ENCODE measurements at regions not wholly inside any gene's neighbourhood (a gene's known extent, or its start where the extent isn't known, plus 50 kb on each side); places are given as distances from the start of the nearest gene placed in this dataset.

- TF ChIP-seq Cebpa-rat (IDR thresholded peaks at IDR 0.05) = no peak
- H3K4me1 ChIP-seq = peaks cover 0 to 17% (median 0%) of the 10 kb centered on the region in 10 experiments; a peak in 6 of 20 replicates
- H3K4me2 ChIP-seq = no peak overlapping the region
- H3K4me3 ChIP-seq = no peak overlapping the region
- no peak overlapping the region for H3K27ac ChIP-seq
- H3K9me3 ChIP-seq (replicated peaks in 1 of 11) = peaks cover 0 to 8% (median 0%) of the 10 kb centered on the region in 11 experiments; a peak in 5 of 22 replicates
- H3K36me3 ChIP-seq = no peaks in the 10 kb centered on the region
- no peak overlapping the region for H3K9ac ChIP-seq
- H3K27me3 ChIP-seq = no peaks in the 10 kb centered on the region
- H4K20me1 ChIP-seq = no peaks in the 10 kb centered on the region
Observed at GRCh38 chr3:102066470-102066869, 217.2 kb downstream of the NFKBIZ start.

GRCh38 chr3:102068327-102068726 is 219.0 kb downstream of the NFKBIZ start:
- H3K36me3 ChIP-seq = no peaks in the 10 kb centered on the region
- H3K4me3 ChIP-seq = no peak overlapping the region
- no peaks in the 10 kb centered on the region for H3K27me3 ChIP-seq
- peaks cover 0 to 17% (median 0%) of the 10 kb centered on the region in 10 experiments; a peak in 6 of 20 replicates for H3K4me1 ChIP-seq
- H3K4me2 ChIP-seq = no peak overlapping the region
- no peak overlapping the region for H3K27ac ChIP-seq
- no peak overlapping the region for H3K9ac ChIP-seq
- TF ChIP-seq Cebpa-rat (IDR thresholded peaks at IDR 0.05) = no peak
- H4K20me1 ChIP-seq = no peaks in the 10 kb centered on the region
- peaks cover 0 to 12% (median 0%) of the 10 kb centered on the region in 11 experiments; a peak in 5 of 22 replicates for H3K9me3 ChIP-seq (replicated peaks in 1 of 11)

GRCh38 chr3:102068736-102069135 is 219.4 kb downstream of the NFKBIZ start:
- H3K27ac ChIP-seq = no peak overlapping the region

GRCh38 chr3:102069211-102069662 is 219.9 kb downstream of the NFKBIZ start:
- Histone ChIP-seq H3K4me3 (no peak overlapping the region), H3K27me3 (no peaks in the 10 kb centered on the region), H4K20me1 (no peaks in the 10 kb centered on the region), H3K9me3 (replicated peaks in 1 of 11) (peaks cover 0 to 15% (median 0%) of the 10 kb centered on the region in 11 experiments; a peak in 5 of 22 replicates), H3K9ac (no peak overlapping the region), H3K36me3 (no peaks in the 10 kb centered on the region), H3K27ac (no peak overlapping the region; a peak in 1 of 22 replicates), H3K4me2 (peak overlapping the region in 3 of 11 experiments; percentile 23 to 50 (median 49); a peak in 5 of 22 replicates), H3K4me1 (peaks cover 0 to 17% (median 0%) of the 10 kb centered on the region in 10 experiments; a peak in 6 of 20 replicates)
- TF ChIP-seq Cebpa-rat (IDR thresholded peaks at IDR 0.05) = no peak

More at GRCh38 chr3:102068736-102069135, 219.4 kb downstream of the NFKBIZ start:
- no peak for TF ChIP-seq Cebpa-rat (IDR thresholded peaks at IDR 0.05)
- Histone ChIP-seq H3K4me1 (peaks cover 0 to 17% (median 0%) of the 10 kb centered on the region in 10 experiments; a peak in 6 of 20 replicates), H3K36me3 (no peaks in the 10 kb centered on the region), H3K4me3 (no peak overlapping the region), H3K9me3 (replicated peaks in 1 of 11) (peaks cover 0 to 12% (median 0%) of the 10 kb centered on the region in 11 experiments; a peak in 5 of 22 replicates), H3K9ac (no peak overlapping the region), H3K4me2 (peak overlapping the region in 3 of 11 experiments; percentile 23 to 50 (median 49); a peak in 5 of 22 replicates), H4K20me1 (no peaks in the 10 kb centered on the region), H3K27me3 (no peaks in the 10 kb centered on the region)

- Histone ChIP-seq H3K27ac (no peak overlapping the region), H3K36me3 (no peaks in the 10 kb centered on the region), H4K20me1 (no peaks in the 10 kb centered on the region), H3K4me1 (peaks cover 0 to 36% (median 6%) of the 10 kb centered on the region in 10 experiments; a peak in 10 of 20 replicates), H3K9ac (no peak overlapping the region), H3K4me2 (no peak overlapping the region), H3K27me3 (no peaks in the 10 kb centered on the region), H3K4me3 (no peak overlapping the region), H3K9me3 (replicated peaks in 1 of 11) (peaks cover 0 to 15% (median 4%) of the 10 kb centered on the region in 11 experiments; a peak in 5 of 22 replicates)
- no peak for TF ChIP-seq Cebpa-rat (IDR thresholded peaks at IDR 0.05)
Observed at GRCh38 chr3:102074946-102075345, 225.6 kb downstream of the NFKBIZ start.

- Histone ChIP-seq H3K27ac (peak overlapping the region in 2 of 11 experiments; percentile 38 to 63; a peak in 3 of 22 replicates), H3K9ac (no peak overlapping the region), H3K36me3 (no peaks in the 10 kb centered on the region), H4K20me1 (no peaks in the 10 kb centered on the region), H3K4me3 (no peak overlapping the region), H3K9me3 (replicated peaks in 1 of 11) (peaks cover 0 to 6% (median 0%) of the 10 kb centered on the region in 11 experiments; a peak in 1 of 22 replicates), H3K4me1 (peaks cover 0 to 43% (median 6%) of the 10 kb centered on the region in 10 experiments; a peak in 10 of 20 replicates), H3K4me2 (peak overlapping the region in 3 of 11 experiments; percentile 59 to 78 (median 78); a peak in 4 of 22 replicates), H3K27me3 (no peaks in the 10 kb centered on the region)
- no peak for TF ChIP-seq Cebpa-rat (IDR thresholded peaks at IDR 0.05)
Observed at GRCh38 chr3:102078401-102078800, 229.1 kb downstream of the NFKBIZ start.

GRCh38 chr3:102078854-102079808 is 229.8 kb downstream of the NFKBIZ start:
- Histone ChIP-seq H4K20me1 (no peaks in the 10 kb centered on the region), H3K4me1 (peaks cover 0 to 43% (median 6%) of the 10 kb centered on the region in 10 experiments; a peak in 10 of 20 replicates), H3K27ac (peak overlapping the region in 4 of 11 experiments; percentile 37 to 63 (median 50); a peak in 7 of 22 replicates), H3K4me3 (no peak overlapping the region), H3K4me2 (peak overlapping the region in 5 of 11 experiments; percentile 26 to 78 (median 59); a peak in 9 of 22 replicates), H3K9me3 (replicated peaks in 1 of 11) (peaks cover 0 to 6% (median 0%) of the 10 kb centered on the region in 11 experiments; a peak in 1 of 22 replicates), H3K36me3 (no peaks in the 10 kb centered on the region), H3K27me3 (no peaks in the 10 kb centered on the region), H3K9ac (peak overlapping the region in 3 of 11 experiments; percentile 13 to 63 (median 45); a peak in 4 of 22 replicates)
- TF ChIP-seq Cebpa-rat (IDR thresholded peaks at IDR 0.05) = no peak

- peak overlapping the region in 5 of 11 experiments; percentile 26 to 78 (median 59); a peak in 9 of 22 replicates for H3K4me2 ChIP-seq
- H4K20me1 ChIP-seq = no peaks in the 10 kb centered on the region
- no peaks in the 10 kb centered on the region for H3K36me3 ChIP-seq
- no peak overlapping the region for H3K4me3 ChIP-seq
- H3K9ac ChIP-seq = peak overlapping the region in 3 of 11 experiments; percentile 13 to 63 (median 45); a peak in 1 of 22 replicates
- no peaks in the 10 kb centered on the region for H3K27me3 ChIP-seq
- H3K4me1 ChIP-seq = peaks cover 0 to 43% (median 6%) of the 10 kb centered on the region in 10 experiments; a peak in 10 of 20 replicates
- H3K9me3 ChIP-seq (replicated peaks in 1 of 11) = peaks cover 0 to 6% (median 0%) of the 10 kb centered on the region in 11 experiments; a peak in 1 of 22 replicates
- TF ChIP-seq Cebpa-rat (IDR thresholded peaks at IDR 0.05) = no peak
- H3K27ac ChIP-seq = peak overlapping the region in 3 of 11 experiments; percentile 38 to 63 (median 61); a peak in 5 of 22 replicates
Observed at GRCh38 chr3:102079809-102080197, 230.5 kb downstream of the NFKBIZ start.

Data from BLaER1 treated with 17β-estradiol and CSF1 and Interleukin-3, amounts not matched to agents 10 nM and 100 nM (cell line).